Neutrophil (primary cell): ENCODE measurements at regions not wholly inside any gene's neighbourhood (a gene's known extent, or its start where the extent isn't known, plus 50 kb on each side); places are given as distances from the start of the nearest gene placed in this dataset.

Experiments
- H3K27ac ChIP-seq: fragments of 200-600 bp; sonication (generic); 2 replicates; pipeline ENCODE4 v1.5.1; 2016; ENCODE audit warnings: mild to moderate bottlenecking, moderate library complexity
- H3K27me3 ChIP-seq: fragments of 200-600 bp; sonication (generic); 2 replicates; pipeline ENCODE4 v1.6.0; 2016; ENCODE audit warnings: mild to moderate bottlenecking
- H3K36me3 ChIP-seq: fragments of 200-600 bp; sonication (generic); 2 replicates; pipeline ENCODE4 v1.5.1; 2017
- H3K4me1 ChIP-seq, 2 experiments: fragments of 200-600 bp in 1 of 2; sonication (generic) in 1 of 2; 1 replicate in 1 of 2; 2 replicates in 1 of 2; pipeline versions ENCODE4 v1.5.1 to v1.6.1; 2013 to 2016; ENCODE audit warnings: low read depth in 1 of 2, low read length in 1 of 2, mild to moderate bottlenecking in 1 of 2, moderate library complexity in 1 of 2; ENCODE audit not compliant: control insufficient read depth in 1 of 2, insufficient read depth in 1 of 2
- H3K4me3 ChIP-seq, 2 experiments: fragments of 200-600 bp in 1 of 2; sonication (generic) in 1 of 2; 1 replicate in 1 of 2; 2 replicates in 1 of 2; pipeline ENCODE4 v1.5.1; 2013 to 2016; ENCODE audit warnings: low read depth in 1 of 2, low read length in 1 of 2, mild to moderate bottlenecking in 1 of 2, moderate library complexity in 1 of 2
- H3K9me3 ChIP-seq: fragments of 200-600 bp; sonication (generic); 2 replicates; pipeline ENCODE4 v1.5.1; 2016
- TF ChIP-seq, protein P1 (sequence below): fragments of 200-600 bp; sonication (generic); IDR thresholded peaks from 2 replicates; pipeline ENCODE4 v1.5.1; 2016; ENCODE audit warnings: antibody characterized with exemption

DNA sequence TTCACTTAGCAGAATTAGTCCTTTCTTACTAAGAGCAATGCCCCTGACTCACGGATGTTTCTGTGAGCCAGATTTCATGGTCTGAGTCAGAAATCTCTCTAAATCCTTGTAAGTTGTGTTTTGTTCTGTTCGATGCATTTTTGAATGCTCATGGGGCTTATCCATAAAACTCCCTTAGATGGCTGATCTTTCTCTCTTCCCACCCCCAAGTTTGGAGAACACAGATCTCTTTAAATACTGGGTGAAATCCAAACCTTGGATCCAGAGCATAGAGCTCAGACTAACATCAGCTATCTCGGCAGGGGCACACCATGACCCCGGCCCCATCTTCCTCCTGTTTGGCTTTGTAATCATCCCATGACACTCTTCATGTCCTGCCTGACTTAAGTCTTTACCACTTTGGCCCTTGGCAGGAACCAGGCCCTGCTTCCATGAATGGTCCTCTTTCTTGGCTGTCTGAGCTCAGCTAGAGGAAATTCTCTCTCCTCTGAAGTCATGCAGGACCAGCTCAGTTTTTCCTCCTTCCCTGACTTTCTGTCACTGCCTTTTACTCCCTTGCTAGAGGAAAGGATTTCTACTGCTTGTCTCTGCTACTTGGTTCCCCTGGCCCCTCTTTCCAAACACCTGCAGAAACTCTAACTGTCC lies 120.4 kb upstream of the RAB11FIP2 start:
- no peaks in the 10 kb centered on the region for H3K9me3 ChIP-seq
- H3K27ac ChIP-seq = no peak overlapping the region
- H3K36me3 ChIP-seq = no peaks in the 10 kb centered on the region
- TF ChIP-seq, protein P1, sequence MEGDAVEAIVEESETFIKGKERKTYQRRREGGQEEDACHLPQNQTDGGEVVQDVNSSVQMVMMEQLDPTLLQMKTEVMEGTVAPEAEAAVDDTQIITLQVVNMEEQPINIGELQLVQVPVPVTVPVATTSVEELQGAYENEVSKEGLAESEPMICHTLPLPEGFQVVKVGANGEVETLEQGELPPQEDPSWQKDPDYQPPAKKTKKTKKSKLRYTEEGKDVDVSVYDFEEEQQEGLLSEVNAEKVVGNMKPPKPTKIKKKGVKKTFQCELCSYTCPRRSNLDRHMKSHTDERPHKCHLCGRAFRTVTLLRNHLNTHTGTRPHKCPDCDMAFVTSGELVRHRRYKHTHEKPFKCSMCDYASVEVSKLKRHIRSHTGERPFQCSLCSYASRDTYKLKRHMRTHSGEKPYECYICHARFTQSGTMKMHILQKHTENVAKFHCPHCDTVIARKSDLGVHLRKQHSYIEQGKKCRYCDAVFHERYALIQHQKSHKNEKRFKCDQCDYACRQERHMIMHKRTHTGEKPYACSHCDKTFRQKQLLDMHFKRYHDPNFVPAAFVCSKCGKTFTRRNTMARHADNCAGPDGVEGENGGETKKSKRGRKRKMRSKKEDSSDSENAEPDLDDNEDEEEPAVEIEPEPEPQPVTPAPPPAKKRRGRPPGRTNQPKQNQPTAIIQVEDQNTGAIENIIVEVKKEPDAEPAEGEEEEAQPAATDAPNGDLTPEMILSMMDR = no peak
- no peaks in the 10 kb centered on the region for H3K4me1 ChIP-seq
- no peak overlapping the region for H3K4me3 ChIP-seq
- H3K27me3 ChIP-seq = peaks cover 14% of the 10 kb centered on the region

DNA sequence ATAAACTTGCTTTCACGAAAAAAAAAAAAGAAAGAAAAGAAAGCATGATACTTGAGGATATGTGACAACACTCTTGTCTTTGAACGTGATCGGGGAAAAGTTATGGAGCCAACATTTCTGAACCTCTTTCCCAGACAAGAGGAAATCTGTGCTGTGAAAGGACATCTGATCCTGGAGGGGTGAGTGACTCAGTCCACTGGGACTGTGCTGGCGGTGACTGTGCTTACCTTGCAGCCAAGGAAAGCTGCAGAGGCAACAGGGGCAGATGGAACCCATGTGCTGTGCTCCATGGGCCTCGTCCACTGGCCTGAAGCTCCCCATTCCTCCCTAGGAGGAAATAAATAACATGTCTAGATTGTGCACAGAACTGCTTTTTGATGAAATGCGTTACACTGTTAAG lies 116.5 kb upstream of the RAB11FIP2 start:
- H3K27ac ChIP-seq = no peak overlapping the region
- TF ChIP-seq, protein P1 = no peak
- H3K36me3 ChIP-seq = no peaks in the 10 kb centered on the region
- H3K4me3 ChIP-seq = no peak overlapping the region
- H3K27me3 ChIP-seq = peaks cover 10% of the 10 kb centered on the region
- H3K9me3 ChIP-seq = no peaks in the 10 kb centered on the region
- H3K4me1 ChIP-seq = no peaks in the 10 kb centered on the region

DNA sequence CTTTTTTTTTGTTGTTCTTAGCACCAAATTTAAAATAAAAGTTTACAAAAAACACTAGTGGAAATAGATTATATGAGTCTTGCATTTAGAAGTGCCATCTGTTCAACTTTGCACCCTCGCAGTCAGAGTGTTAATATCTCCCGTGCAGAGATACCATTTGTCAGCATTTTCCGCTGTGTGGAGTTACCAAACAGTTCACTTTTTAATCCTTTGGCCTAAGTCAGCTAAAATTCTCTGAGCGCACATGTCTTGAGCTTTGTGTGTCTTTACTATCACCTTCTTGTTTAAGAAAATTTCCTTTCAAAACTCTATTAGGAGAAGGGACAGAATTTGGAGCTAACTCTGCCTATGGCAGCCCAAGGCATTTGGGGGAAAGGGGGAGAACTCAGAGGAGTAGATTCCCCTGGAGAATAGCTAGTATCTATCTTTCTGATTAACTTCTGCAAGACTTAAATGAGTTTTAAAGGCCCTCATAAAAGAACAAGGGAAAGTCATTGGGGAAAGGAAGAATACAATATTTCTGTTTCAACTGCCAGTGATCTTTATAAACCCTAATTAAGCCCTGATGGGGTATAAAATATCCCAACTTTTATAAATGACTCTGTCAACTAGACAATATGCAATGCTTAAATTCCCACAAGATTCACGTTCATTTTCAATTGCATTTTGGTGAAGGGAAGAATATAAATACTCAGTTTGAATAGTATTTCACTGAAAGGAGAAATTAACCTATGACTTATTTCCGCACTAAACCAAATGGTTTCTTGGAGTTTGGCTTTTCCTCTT lies 114.9 kb upstream of the RAB11FIP2 start:
- H3K36me3 ChIP-seq = no peaks in the 10 kb centered on the region
- H3K27me3 ChIP-seq = peaks cover 6% of the 10 kb centered on the region
- H3K9me3 ChIP-seq = no peaks in the 10 kb centered on the region
- no peak overlapping the region for H3K4me3 ChIP-seq
- TF ChIP-seq, protein P1 = no peak
- H3K4me1 ChIP-seq = no peaks in the 10 kb centered on the region
- no peak overlapping the region for H3K27ac ChIP-seq

DNA sequence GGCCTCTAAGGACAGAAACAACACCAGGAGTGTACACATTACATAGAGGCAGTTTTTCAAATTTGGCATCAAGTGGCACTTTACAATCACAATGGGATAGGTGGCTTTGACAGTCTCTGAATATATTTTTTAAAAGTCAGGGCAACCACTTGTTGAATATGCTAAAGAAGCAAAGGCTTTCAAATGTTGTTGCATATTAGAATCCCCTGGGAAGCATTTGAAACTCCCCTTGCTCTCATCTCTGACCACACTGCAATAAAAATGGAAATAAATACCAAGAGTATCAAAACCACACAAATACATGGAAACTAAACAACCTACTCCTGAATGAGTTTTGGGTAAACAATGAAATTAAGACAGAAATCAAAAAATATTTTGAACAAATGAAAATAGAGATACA lies 106.5 kb upstream of the RAB11FIP2 start:
- no peak overlapping the region for H3K4me3 ChIP-seq
- TF ChIP-seq, protein P1 = no peak
- no peaks in the 10 kb centered on the region for H3K9me3 ChIP-seq
- no peak overlapping the region for H3K27ac ChIP-seq
- no peaks in the 10 kb centered on the region for H3K4me1 ChIP-seq
- peaks cover 19% of the 10 kb centered on the region for H3K27me3 ChIP-seq
- no peaks in the 10 kb centered on the region for H3K36me3 ChIP-seq

DNA sequence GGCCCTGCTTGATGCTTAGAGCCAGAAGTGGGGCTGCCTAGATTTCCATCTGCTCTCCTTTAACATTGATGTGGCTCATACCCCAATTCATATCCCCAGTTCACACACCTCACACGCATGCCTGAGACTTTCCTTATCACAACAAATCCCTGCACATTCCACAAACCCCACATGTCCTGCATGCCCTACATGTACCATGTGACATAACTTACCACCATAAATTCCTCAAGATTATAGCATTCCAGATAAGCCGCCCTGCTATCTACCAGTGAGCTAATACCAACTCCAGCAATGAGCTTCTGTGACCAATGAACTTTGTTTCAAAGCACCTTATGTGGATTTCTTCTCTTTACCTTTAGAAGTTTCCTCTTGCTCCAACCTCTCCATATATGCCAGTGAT lies 104.7 kb upstream of the RAB11FIP2 start:
- no peak overlapping the region for H3K4me3 ChIP-seq
- H3K9me3 ChIP-seq = no peaks in the 10 kb centered on the region
- H3K4me1 ChIP-seq = no peaks in the 10 kb centered on the region
- TF ChIP-seq, protein P1 = no peak
- H3K27me3 ChIP-seq = peaks cover 19% of the 10 kb centered on the region
- H3K27ac ChIP-seq = no peak overlapping the region
- H3K36me3 ChIP-seq = no peaks in the 10 kb centered on the region
